Fibroblast of the aortic adventitia (primary cell): ENCODE measurements at regions not wholly inside any gene's neighbourhood (a gene's known extent, or its start where the extent isn't known, plus 50 kb on each side); places are given as distances from the start of the nearest gene placed in this dataset.

Experiments
- DNase-seq: peaks from one replicate; pipeline ENCODE4 v3.0.0-alpha.2; 2010; ENCODE audit warnings: low read depth
- H3K4me3 ChIP-seq: 2 replicates; pipeline ENCODE4 v1.5.1; 2011; ENCODE audit warnings: low read depth, mild to moderate bottlenecking, control low read depth, low read length, moderate library complexity
- TF ChIP-seq, protein P1 (sequence below): IDR thresholded peaks from 2 replicates; pipeline ENCODE4 v1.5.1; 2011; ENCODE audit warnings: mild to moderate bottlenecking, low read length, control low read depth, inconsistent platforms; ENCODE audit not compliant: insufficient read depth

DNA sequence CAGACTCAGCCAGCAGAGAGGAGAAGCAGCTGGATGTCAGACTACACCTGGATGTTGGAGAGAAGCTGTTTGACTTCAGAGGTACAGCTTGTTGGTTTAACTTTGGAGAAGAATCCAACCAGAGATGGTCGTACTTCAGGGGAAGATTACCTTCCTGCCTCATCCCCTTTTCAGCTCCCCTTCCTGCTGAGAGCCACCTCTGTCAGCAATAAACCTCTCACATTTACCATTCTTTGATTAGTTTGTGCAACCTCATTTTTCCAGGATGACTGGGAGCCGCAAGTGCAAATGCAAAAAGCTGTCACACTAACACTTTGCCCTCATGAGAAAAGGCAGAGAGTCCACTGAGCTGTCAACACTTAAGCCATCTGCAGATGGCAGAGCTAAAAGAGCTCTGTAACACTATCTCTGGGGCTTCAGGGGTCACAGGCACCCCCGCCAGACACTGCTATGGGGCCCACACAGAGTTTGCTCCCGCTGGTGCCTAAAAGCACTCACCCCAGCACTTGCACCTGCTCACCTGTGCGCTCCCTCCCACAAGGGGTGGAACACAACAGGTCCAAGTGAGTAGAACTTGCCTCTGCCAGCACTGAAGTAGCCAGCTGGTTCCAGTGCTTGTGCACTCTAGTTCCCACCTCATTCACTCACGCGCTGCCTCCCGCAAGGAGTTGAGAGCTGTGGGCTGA, 391.7 kb downstream of the METTL4 start:
- TF ChIP-seq, protein P1, sequence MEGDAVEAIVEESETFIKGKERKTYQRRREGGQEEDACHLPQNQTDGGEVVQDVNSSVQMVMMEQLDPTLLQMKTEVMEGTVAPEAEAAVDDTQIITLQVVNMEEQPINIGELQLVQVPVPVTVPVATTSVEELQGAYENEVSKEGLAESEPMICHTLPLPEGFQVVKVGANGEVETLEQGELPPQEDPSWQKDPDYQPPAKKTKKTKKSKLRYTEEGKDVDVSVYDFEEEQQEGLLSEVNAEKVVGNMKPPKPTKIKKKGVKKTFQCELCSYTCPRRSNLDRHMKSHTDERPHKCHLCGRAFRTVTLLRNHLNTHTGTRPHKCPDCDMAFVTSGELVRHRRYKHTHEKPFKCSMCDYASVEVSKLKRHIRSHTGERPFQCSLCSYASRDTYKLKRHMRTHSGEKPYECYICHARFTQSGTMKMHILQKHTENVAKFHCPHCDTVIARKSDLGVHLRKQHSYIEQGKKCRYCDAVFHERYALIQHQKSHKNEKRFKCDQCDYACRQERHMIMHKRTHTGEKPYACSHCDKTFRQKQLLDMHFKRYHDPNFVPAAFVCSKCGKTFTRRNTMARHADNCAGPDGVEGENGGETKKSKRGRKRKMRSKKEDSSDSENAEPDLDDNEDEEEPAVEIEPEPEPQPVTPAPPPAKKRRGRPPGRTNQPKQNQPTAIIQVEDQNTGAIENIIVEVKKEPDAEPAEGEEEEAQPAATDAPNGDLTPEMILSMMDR = no peak

DNA sequence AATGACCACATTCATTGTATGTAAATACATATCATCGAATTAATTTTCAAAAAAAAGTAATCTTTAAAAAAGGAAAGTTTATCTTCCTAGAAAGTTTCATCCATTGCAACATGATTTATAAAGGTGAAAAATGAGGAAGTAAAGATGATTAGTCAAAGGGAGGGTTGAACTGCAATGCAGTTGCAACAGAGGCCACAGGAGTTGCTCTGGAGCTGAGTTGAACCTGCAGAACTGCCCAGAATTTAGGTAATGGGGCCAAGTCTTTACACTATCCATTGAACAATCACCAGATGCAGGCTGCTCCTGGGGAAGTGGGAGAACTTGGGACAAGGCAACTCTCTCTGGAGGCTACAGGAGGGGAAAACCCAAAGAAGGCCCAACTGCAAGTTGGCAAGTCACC, 390.7 kb downstream of the METTL4 start:
- H3K4me3 ChIP-seq = no peak overlapping the region
- TF ChIP-seq, protein P1 = no peak

More for the DNA sequence above, 391.7 kb downstream of the METTL4 start:
- DNase-seq = no peak
- no peak overlapping the region for H3K4me3 ChIP-seq

DNA sequence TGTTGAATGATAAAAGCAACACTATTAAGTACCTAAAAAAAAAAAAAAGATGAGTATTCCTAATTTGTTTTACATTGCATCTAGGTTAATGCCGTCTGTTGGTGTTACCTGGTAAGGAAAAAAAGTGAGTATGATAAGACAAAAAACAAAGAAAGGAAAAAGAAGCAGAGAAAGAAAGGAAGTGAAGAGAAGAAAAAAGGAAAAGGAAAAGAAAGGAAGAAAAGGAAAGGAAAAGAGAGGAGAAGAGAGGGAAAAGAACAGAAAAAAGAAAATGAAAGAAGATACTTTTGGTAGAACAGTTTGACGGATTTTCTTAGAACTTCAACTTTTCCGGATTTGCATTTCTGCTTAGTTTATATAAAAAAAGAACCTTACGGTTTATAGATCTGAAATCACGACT, 387.9 kb downstream of the METTL4 start:
- TF ChIP-seq, protein P1 = no peak
- DNase-seq = no peak
- H3K4me3 ChIP-seq = no peak overlapping the region

More for the DNA sequence above, 390.7 kb downstream of the METTL4 start:
- no peak for DNase-seq

DNA sequence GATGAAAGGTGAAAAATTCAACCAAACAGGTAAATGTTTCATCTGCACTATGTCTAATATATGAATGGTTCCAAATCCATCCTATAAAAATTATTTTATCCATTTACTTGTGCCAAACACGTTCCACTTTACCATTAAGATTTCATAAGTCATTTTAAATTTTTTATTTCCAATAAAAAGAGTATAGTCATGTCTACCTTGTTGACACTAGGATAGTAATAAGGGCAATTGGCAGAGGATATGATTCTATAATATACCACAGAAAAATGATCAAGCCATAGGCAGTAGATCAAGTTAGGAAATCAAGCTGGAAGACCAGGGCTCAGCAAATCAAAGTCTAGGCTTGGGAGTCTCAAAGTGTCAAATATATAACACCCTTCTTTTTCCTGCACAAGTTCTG, 384.3 kb downstream of the METTL4 start:
- TF ChIP-seq, protein P1 = no peak
- no peak overlapping the region for H3K4me3 ChIP-seq
- DNase-seq = no peak

DNA sequence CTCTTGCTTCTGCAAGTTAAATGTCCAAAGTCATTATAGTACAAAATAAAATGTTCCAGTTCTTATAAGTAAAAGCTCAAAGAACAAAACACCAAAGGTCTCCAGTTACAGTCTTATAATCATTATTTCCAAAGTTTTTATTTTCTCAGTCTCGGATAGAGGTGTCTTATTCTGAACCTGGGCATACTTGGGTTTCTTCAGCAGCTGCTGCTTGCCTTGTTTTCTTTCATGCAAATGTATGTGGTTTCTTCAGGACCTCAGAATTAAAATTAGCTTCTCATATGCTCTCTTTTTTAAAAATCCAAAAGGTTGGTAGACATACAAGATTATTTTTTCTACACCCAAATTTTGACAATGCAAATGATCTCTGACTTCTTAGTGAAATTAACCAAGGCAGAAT, 383.0 kb downstream of the METTL4 start:
- TF ChIP-seq, protein P1 = no peak
- no peak overlapping the region for H3K4me3 ChIP-seq
- no peak for DNase-seq

DNA sequence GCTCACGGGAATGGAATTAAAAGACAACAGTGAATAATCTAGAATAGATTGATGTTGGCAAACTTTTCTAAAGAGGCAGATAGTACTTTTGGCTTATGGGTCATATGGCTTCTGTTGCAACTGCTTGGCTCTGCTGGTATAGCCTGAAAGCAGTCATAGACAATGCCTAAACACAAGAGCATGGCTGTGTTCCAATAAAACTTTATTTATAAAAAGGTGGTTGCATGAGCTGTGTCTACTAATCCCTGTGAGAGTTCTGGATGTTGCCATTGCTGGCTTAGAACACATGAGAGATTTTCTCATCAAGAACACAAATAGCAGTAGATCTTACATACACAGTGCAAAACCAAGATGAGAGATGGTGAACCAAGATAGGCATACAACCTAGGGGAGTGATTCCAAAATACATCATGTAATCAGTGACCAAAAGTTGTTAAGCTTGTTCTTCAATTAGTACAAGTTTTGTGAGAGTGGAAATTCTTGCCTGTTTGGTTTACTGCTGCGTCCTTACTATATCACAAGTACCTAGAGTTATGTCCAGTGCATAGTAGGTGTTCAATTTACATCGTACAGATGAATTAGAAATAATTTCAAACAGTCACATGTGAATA, 380.0 kb downstream of the METTL4 start:
- no peak overlapping the region for H3K4me3 ChIP-seq
- TF ChIP-seq, protein P1 = no peak
- DNase-seq = peak; percentile 29
